Pancreas (tissue), 10 donors: ENCODE measurements at regions not wholly inside any gene's neighbourhood (a gene's known extent, or its start where the extent isn't known, plus 50 kb on each side); places are given as distances from the start of the nearest gene placed in this dataset.

Experiments used
- ATAC-seq, 4 donors: fragments of 200-7000 bp; cut with Tn5 transposase; one replicate each; pipeline versions ENCODE4 v1.8.0 to v1.9.1; 2020; ENCODE audit warnings: mild to moderate bottlenecking in 4 of 4, moderate library complexity in 4 of 4
- DNase-seq, 6 donors: peaks; one replicate each; pipeline ENCODE4 v3.0.0-alpha.2; 2020
- FAIRE-seq: peaks from 2 replicates; lab custom pipeline; 2012; peaks lifted over from hg19 to GRCh38; lab: Jason Lieb, UNC
- H3K27ac ChIP-seq, 4 donors: fragments of 200-600 bp; sonication (generic); 1 replicate in 3 of 4; 2 replicates in 1 of 4; pipeline versions ENCODE4 v1.5.0 to v1.8.0; 2020
- H3K27me3 ChIP-seq, 4 donors: fragments of 200-600 bp; one replicate each; pipeline ENCODE4 v1.8.0; 2021
- H3K36me3 ChIP-seq, 3 donors: fragments of 200-600 bp; sonication (generic) in 1 of 3; one replicate each; pipeline versions ENCODE4 v1.5.0 to v1.8.0; 2020 to 2021
- H3K4me1 ChIP-seq, 3 donors: fragments of 200-600 bp; one replicate each; pipeline ENCODE4 v1.8.0; 2021
- H3K4me3 ChIP-seq, 4 donors: fragments of 200-600 bp; sonication (generic) in 2 of 4; one replicate each; pipeline versions ENCODE4 v1.5.0 to v1.8.0; 2020 to 2021
- H3K9me3 ChIP-seq, 4 donors: fragments of 200-600 bp; one replicate each; pipeline ENCODE4 v1.8.0; 2021
- CTCF ChIP-seq, 4 donors: fragments of 200-600 bp; sonication (generic) in 3 of 4; IDR thresholded peaks; one replicate each; pipeline versions ENCODE4 v1.5.0 to v1.8.0; 2021; ENCODE audit warnings: antibody characterized with exemption in 4 of 4
- WGBS, 2 donors: extraction: QIAGEN DNeasy Blood & Tissue Kit; methylation state at CpG; one replicate each; pipeline ENCODE4 v1.1.7; 2013; 5-methylcytosine and 5-hydroxymethylcytosine counted together
- intact Hi-C, 3 donors: fragments of 100-400 bp; cut with DNase I; formaldehyde crosslinking; loops; one replicate each; pipeline versions ENCODE4 v1.11.1 to v1.14.2; 2022
- donor health status: healthy with polysubstance abuse.
- donor health status: DM: no; HTN: no; CAD: no; lungs with moderate emphysema.
- donor health status: DM: no; HTN: no; CAD: no.
- donor health status: control.
- donor health status: control.
- donor health status: Bipolar disorder and iron deficiency.
- donor health status: DM: yes; HTN: yes; CAD: no.
- donor health status: DM: no; HTN: no; CAD: no.
- donor health status: DM: no; HTN: no; CAD: no.
- donor health status: DM: yes; HTN: yes; CAD: no.

DNA sequence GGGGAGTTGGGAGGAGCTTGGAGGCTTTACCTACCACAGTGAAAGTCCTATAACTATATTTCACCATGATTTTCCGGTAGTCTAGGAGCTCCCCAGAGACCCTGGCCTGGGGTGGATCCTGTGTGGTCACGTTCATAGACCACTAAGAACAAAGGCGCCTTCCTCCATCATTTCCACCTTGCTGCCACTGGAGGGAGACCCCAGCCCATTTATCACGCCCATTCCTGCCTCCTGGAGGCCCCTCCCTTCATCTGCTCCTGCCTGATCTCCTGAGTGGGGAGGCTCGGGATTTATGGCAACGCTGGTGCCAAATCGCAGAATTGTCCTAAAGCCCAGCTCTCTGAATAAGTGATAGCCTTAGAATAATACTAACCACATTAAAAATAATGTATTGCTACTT, 507.6 kb upstream of the SPHKAP start:
- WGBS, 2 donors, result 21% methylated on average over 7 of the region's 7 CpGs
- Histone ChIP-seq H3K36me3 (no peaks in the 10 kb centered on the region), H3K9me3 (no peaks in the 10 kb centered on the region), H3K27me3 (no peaks in the 10 kb centered on the region), H3K4me3 (no peak overlapping the region), H3K27ac (no peak overlapping the region), H3K4me1 (no peaks in the 10 kb centered on the region)
- TF ChIP-seq CTCF (IDR thresholded peaks at IDR 0.05), result no peak
- intact Hi-C loops, result no loop called here
- no peak for ATAC-seq
- no peak for DNase-seq
- no peak for FAIRE-seq

- no peak for TF ChIP-seq CTCF (IDR thresholded peaks at IDR 0.05)
- no peaks in the 10 kb centered on the region for H3K27me3 ChIP-seq
- DNase-seq (no peak), FAIRE-seq (no peak), ATAC-seq (no peak)
- no peak overlapping the region for H3K4me3 ChIP-seq
- intact Hi-C loops, result no loop called here
- no peaks in the 10 kb centered on the region for H3K36me3 ChIP-seq
- H3K27ac ChIP-seq, result no peak overlapping the region
- H3K4me1 ChIP-seq, result no peaks in the 10 kb centered on the region
- no peaks in the 10 kb centered on the region for H3K9me3 ChIP-seq
- 65 to 78% methylated on average over 5 of the region's 5 CpGs for WGBS, 2 donors
Measured at GRCh38 chr2:228688007-228688645, 506.6 kb upstream of the SPHKAP start.

DNA sequence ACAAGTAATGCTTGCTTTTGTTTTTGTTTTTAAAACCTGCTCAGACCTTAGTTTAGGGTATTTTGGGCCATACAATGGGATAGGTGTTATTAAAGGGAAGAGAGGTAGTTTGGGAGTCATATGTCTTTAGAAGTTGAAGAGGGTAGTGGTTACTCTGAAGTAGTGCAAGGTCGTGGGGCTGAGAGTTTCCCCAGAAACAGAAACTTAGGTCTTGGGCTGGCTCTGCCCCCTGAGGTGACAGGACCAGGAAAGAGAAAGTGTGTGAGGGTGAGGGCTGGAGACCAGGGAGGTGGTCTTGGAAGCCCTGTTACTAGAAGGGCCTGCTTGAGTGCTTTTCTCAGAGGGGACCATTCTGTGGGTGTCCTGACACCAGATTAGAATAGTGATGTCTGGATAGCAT, 500.5 kb upstream of the SPHKAP start:
- 44 to 63% methylated on average over 1 of the region's 1 CpG for WGBS, 2 donors
- FAIRE-seq (no peak), ATAC-seq (no peak), DNase-seq (no peak)
- intact Hi-C loops, result no loop called here
- no peaks in the 10 kb centered on the region for H3K36me3 ChIP-seq
- TF ChIP-seq CTCF (IDR thresholded peaks at IDR 0.05), result no peak
- no peaks in the 10 kb centered on the region for H3K4me1 ChIP-seq
- no peaks in the 10 kb centered on the region for H3K9me3 ChIP-seq
- no peak overlapping the region for H3K27ac ChIP-seq
- H3K4me3 ChIP-seq, result no peak overlapping the region
- H3K27me3 ChIP-seq, result no peaks in the 10 kb centered on the region

GRCh38 chr2:228681426-228681825, 499.9 kb upstream of the SPHKAP start:
- H3K36me3 ChIP-seq, result no peaks in the 10 kb centered on the region
- intact Hi-C loops, result no loop called here
- H3K9me3 ChIP-seq, result no peaks in the 10 kb centered on the region
- ATAC-seq (peak in 3 of 4 donors; percentile 65 to 81 (median 75)), DNase-seq (no peak), FAIRE-seq (no peak)
- peak in 2 of 4 donors; percentile 14 to 36 for TF ChIP-seq CTCF (IDR thresholded peaks at IDR 0.05)
- H3K27ac ChIP-seq, result no peak overlapping the region
- H3K4me1 ChIP-seq, result no peaks in the 10 kb centered on the region
- 20 to 22% methylated on average over 5 of the region's 5 CpGs for WGBS, 2 donors
- no peak overlapping the region for H3K4me3 ChIP-seq
- no peaks in the 10 kb centered on the region for H3K27me3 ChIP-seq

GRCh38 chr2:228678110-228678509, 496.6 kb upstream of the SPHKAP start:
- ATAC-seq (no peak), DNase-seq (no peak), FAIRE-seq (no peak)
- Histone ChIP-seq H3K4me3 (no peak overlapping the region), H3K27ac (no peak overlapping the region), H3K4me1 (no peaks in the 10 kb centered on the region), H3K27me3 (no peaks in the 10 kb centered on the region), H3K36me3 (no peaks in the 10 kb centered on the region), H3K9me3 (no peaks in the 10 kb centered on the region)
- no peak for TF ChIP-seq CTCF (IDR thresholded peaks at IDR 0.05)
- WGBS, 2 donors, result 62 to 68% methylated on average over 4 of the region's 4 CpGs
- intact Hi-C loops, result no loop called here
